PC-3 (cell line): ENCODE measurements at regions not wholly inside any gene's neighbourhood (a gene's known extent, or its start where the extent isn't known, plus 50 kb on each side); places are given as distances from the start of the nearest gene placed in this dataset.

Experiments used
- ATAC-seq: fragments of 200-7000 bp; cut with Tn5 transposase; 2 replicates; pipeline ENCODE4 v1.9.1; 2020; ENCODE audit warnings: mild to moderate bottlenecking, moderate library complexity
- BruUV-seq: library from RNA; stranded (reverse); fragments of 400-500 nt; replicated peaks from 2 replicates; lab custom pipeline; 2021; lab: Mats Ljungman, UMichigan
- CTCF ChIA-PET: fragments of 300-600 bp; sonication (Branson Sonifier 250); formaldehyde crosslinking; loops from one replicate; lab custom pipeline; 2022; ENCODE audit warnings: antibody characterized with exemption; lab: Charles Lee
- POLR2A ChIA-PET: fragments of 300-600 bp; sonication (Branson Sonifier 250); formaldehyde crosslinking; loops from one replicate; lab custom pipeline; 2022; ENCODE audit warnings: antibody characterized with exemption; ENCODE audit not compliant: unreplicated experiment; lab: Charles Lee
- DNase-seq: peaks from one replicate; pipeline ENCODE4 v3.0.0-alpha.2; 2015
- H2AFZ ChIP-seq: fragments of 300-600 bp; sonication (generic); 2 replicates; pipeline ENCODE4 v1.6.0; 2016; ENCODE audit warnings: antibody characterized with exemption, low read length
- H3F3A ChIP-seq: fragments of 300-600 bp; sonication (generic); one replicate; pipeline ENCODE4 v1.6.0; 2017; ENCODE audit warnings: antibody characterized with exemption, low read length, control low read depth, mild to moderate bottlenecking; ENCODE audit not compliant: unreplicated experiment
- H3K27ac ChIP-seq: fragments of 300-600 bp; sonication (generic); 2 replicates; pipeline ENCODE4 v1.5.1; 2016; ENCODE audit warnings: mild to moderate bottlenecking, low read length
- H3K27me3 ChIP-seq: fragments of 300-600 bp; sonication (generic); 2 replicates; pipeline ENCODE4 v1.6.1; 2016; ENCODE audit warnings: low read length, mixed read lengths
- H3K36me3 ChIP-seq: fragments of 300-600 bp; sonication (generic); 2 replicates; pipeline ENCODE4 v1.6.1; 2016; ENCODE audit warnings: low read depth, mixed run types, low read length, mixed read lengths
- H3K4me1 ChIP-seq: fragments of 300-600 bp; sonication (generic); 2 replicates; pipeline ENCODE4 v1.5.1; 2016; ENCODE audit warnings: low read length; ENCODE audit not compliant: insufficient read depth
- H3K4me2 ChIP-seq: fragments of 300-600 bp; sonication (generic); 2 replicates; pipeline ENCODE4 v1.6.0; 2016; ENCODE audit warnings: low read length
- H3K4me3 ChIP-seq: fragments of 300-600 bp; sonication (generic); 2 replicates; pipeline ENCODE4 v1.5.1; 2016; ENCODE audit warnings: mild to moderate bottlenecking, low read length, mixed read lengths
- H3K79me2 ChIP-seq: fragments of 300-600 bp; sonication (generic); 2 replicates; pipeline ENCODE4 v1.6.1; 2017; ENCODE audit warnings: low read length, mixed read lengths
- H3K9ac ChIP-seq: fragments of 300-600 bp; sonication (generic); 2 replicates; pipeline ENCODE4 v1.6.0; 2016; ENCODE audit warnings: mild to moderate bottlenecking, low read length
- H3K9me2 ChIP-seq: fragments of 300-600 bp; sonication (generic); replicated peaks from 2 replicates; pipeline ENCODE4 v1.6.1; 2016; ENCODE audit warnings: mixed run types, low read length, mixed read lengths
- H3K9me3 ChIP-seq: fragments of 300-600 bp; sonication (generic); 2 replicates; pipeline ENCODE4 v1.6.1; 2016; ENCODE audit warnings: low read length, mixed read lengths
- H4K20me1 ChIP-seq: fragments of 300-600 bp; sonication (generic); 2 replicates; pipeline ENCODE4 v1.6.1; 2016; ENCODE audit warnings: low read length, mixed read lengths
- EZH2 ChIP-seq: fragments of 300-600 bp; sonication (generic); IDR thresholded peaks from one replicate; pipeline ENCODE4 v1.6.1; 2017; ENCODE audit warnings: antibody characterized with exemption, mild to moderate bottlenecking, low read length; ENCODE audit not compliant: unreplicated experiment
- EZH2phosphoT487 ChIP-seq: fragments of 300-600 bp; sonication (generic); IDR thresholded peaks from 2 replicates; pipeline ENCODE4 v1.6.1; 2018; ENCODE audit warnings: mild to moderate bottlenecking, antibody characterized with exemption, low read length, borderline replicate concordance
- intact Hi-C: fragments of 100-400 bp; cut with micrococcal nuclease; formaldehyde crosslinking; loops from 2 replicates; pipeline ENCODE4 v1.9.0; 2023
- TF ChIP-seq, protein P1 (sequence below): fragments of 300-600 bp; sonication (generic); conservative IDR thresholded peaks from 2 replicates; pipeline ENCODE4 v1.5.1; 2017; ENCODE audit warnings: antibody characterized with exemption, low read depth, mild to moderate bottlenecking, low read length

GRCh38 chr7:106177738-106178592, 65.9 kb upstream of the SYPL1 start:
- no peak overlapping the region for H3K4me3 ChIP-seq
- no TSS peak for BruUV-seq
- no peak overlapping the region for H2AFZ ChIP-seq
- no peak overlapping the region for H3K9ac ChIP-seq
- H4K20me1 ChIP-seq = no peaks in the 10 kb centered on the region
- ATAC-seq (no peak), DNase-seq (no peak)
- no peak for TF ChIP-seq EZH2
- TF ChIP-seq, protein P1, sequence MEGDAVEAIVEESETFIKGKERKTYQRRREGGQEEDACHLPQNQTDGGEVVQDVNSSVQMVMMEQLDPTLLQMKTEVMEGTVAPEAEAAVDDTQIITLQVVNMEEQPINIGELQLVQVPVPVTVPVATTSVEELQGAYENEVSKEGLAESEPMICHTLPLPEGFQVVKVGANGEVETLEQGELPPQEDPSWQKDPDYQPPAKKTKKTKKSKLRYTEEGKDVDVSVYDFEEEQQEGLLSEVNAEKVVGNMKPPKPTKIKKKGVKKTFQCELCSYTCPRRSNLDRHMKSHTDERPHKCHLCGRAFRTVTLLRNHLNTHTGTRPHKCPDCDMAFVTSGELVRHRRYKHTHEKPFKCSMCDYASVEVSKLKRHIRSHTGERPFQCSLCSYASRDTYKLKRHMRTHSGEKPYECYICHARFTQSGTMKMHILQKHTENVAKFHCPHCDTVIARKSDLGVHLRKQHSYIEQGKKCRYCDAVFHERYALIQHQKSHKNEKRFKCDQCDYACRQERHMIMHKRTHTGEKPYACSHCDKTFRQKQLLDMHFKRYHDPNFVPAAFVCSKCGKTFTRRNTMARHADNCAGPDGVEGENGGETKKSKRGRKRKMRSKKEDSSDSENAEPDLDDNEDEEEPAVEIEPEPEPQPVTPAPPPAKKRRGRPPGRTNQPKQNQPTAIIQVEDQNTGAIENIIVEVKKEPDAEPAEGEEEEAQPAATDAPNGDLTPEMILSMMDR = no peak
- TF ChIP-seq EZH2phosphoT487 = no peak
- no peaks in the 10 kb centered on the region for H3K9me3 ChIP-seq
- H3K9me2 ChIP-seq = no peaks in the 10 kb centered on the region
- H3K79me2 ChIP-seq = no peaks in the 10 kb centered on the region
- no peaks in the 10 kb centered on the region for H3F3A ChIP-seq
- H3K27ac ChIP-seq = no peak overlapping the region
- no peak overlapping the region for H3K4me2 ChIP-seq
- CTCF ChIA-PET = interaction anchor here (0.7 to 4.6 kb wide), 5 partner anchors 12 to 286 kb away, joined by 3 to 117 read pairs (median 4); partner anchors contain the start of gene NAMPT
- no peaks in the 10 kb centered on the region for H3K27me3 ChIP-seq
- H3K36me3 ChIP-seq = no peaks in the 10 kb centered on the region
- intact Hi-C loops = loop anchor here (1.0 to 10.0 kb wide), 11 partner anchors 38 to 967 kb away; partner anchors contain the start of genes NAMPT and RINT1
- POLR2A ChIA-PET = interaction anchor here (0.7 to 0.8 kb wide), 2 partner anchors 100 to 281 kb away, joined by 3 to 7 read pairs; no protein-coding TSS in a partner anchor
- peaks cover 20% of the 10 kb centered on the region for H3K4me1 ChIP-seq

GRCh38 chr7:106177300-106177690, 65.2 kb upstream of the SYPL1 start:
- peak overlapping the region; percentile 54 for H2AFZ ChIP-seq
- H3K9me2 ChIP-seq = no peaks in the 10 kb centered on the region
- intact Hi-C loops = loop anchor here (2.0 to 10.0 kb wide), 6 partner anchors 85 to 968 kb away; partner anchors contain the start of gene RINT1
- TF ChIP-seq, protein P1 = no peak
- no peak for TF ChIP-seq EZH2phosphoT487
- TF ChIP-seq EZH2 = no peak
- H3K4me1 ChIP-seq = peaks cover 20% of the 10 kb centered on the region
- H4K20me1 ChIP-seq = no peaks in the 10 kb centered on the region
- POLR2A ChIA-PET = interaction anchor here (0.6 to 1.0 kb wide), 4 partner anchors 101 to 483 kb away, joined by 3 to 7 read pairs (median 4); partner anchors contain the start of gene NAMPT
- no peak for DNase-seq
- ATAC-seq = no peak
- no peaks in the 10 kb centered on the region for H3K27me3 ChIP-seq
- no peaks in the 10 kb centered on the region for H3K36me3 ChIP-seq
- H3K4me3 ChIP-seq = no peak overlapping the region
- no peak overlapping the region for H3K27ac ChIP-seq
- H3K9ac ChIP-seq = no peak overlapping the region
- no TSS peak for BruUV-seq
- CTCF ChIA-PET = interaction anchor here (0.6 to 4.6 kb wide), 17 partner anchors 11 to 658 kb away, joined by 3 to 117 read pairs (median 4); partner anchors contain the start of genes CCDC71L and NAMPT
- no peak overlapping the region for H3K4me2 ChIP-seq
- H3K79me2 ChIP-seq = no peaks in the 10 kb centered on the region
- no peaks in the 10 kb centered on the region for H3F3A ChIP-seq
- H3K9me3 ChIP-seq = no peaks in the 10 kb centered on the region
